GM12878 (cell line): ENCODE measurements at regions not wholly inside any gene's neighbourhood (a gene's known extent, or its start where the extent isn't known, plus 50 kb on each side); places are given as distances from the start of the nearest gene placed in this dataset.
"Not testable (repeated sequence)": the region's sequence is repeated elsewhere in the genome, so short reads cannot be mapped to it uniquely, and the experiment has no call there.

ENCODE experiments used
- ATAC-seq: fragments of 200-7000 bp; cut with Tn5 transposase; 3 replicates; pipeline ENCODE4 v1.9.1; 2020; ENCODE audit warnings: mild to moderate bottlenecking, moderate library complexity
- BruUV-seq: library from RNA; stranded (reverse); fragments of 400-500 nt; replicated peaks from 2 replicates; lab custom pipeline; 2021; lab: Mats Ljungman, UMichigan
- CTCF ChIA-PET: fragments of 300-600 bp; sonication (Branson Sonifier 250); formaldehyde crosslinking; extraction: SDS; loops from one replicate; lab custom pipeline; 2021; ENCODE audit warnings: inconsistent platforms; lab: Yijun Ruan, JAX
- POLR2A ChIA-PET: fragments of 350-600 bp; formaldehyde crosslinking; extraction: SDS; loops from one replicate; lab custom pipeline; 2021; ENCODE audit warnings: inconsistent platforms; lab: Charles Lee
- RAD21 ChIA-PET: fragments of 300-600 bp; sonication (Branson Sonifier 250); formaldehyde crosslinking; loops from one replicate; lab custom pipeline; 2023; ENCODE audit warnings: antibody characterized with exemption; ENCODE audit not compliant: unreplicated experiment; lab: Charles Lee
- SMC1A ChIA-PET: fragments of 300-600 bp; sonication (Branson Sonifier 250); formaldehyde crosslinking; loops from one replicate; lab custom pipeline; 2023; ENCODE audit not compliant: unreplicated experiment, uncharacterized antibody; lab: Charles Lee
- DNase-seq: peaks from one replicate; pipeline ENCODE4 v3.0.0-alpha.2; 2011; ENCODE audit warnings: low read depth, low spot score
- FAIRE-seq: peaks from 3 replicates; lab custom pipeline; 2011; peaks lifted over from hg19 to GRCh38; lab: Jason Lieb, UNC
- H2AFZ ChIP-seq: 2 replicates; pipeline ENCODE4 v1.6.0; 2011; ENCODE audit warnings: low read depth, low read length, control low read depth; ENCODE audit not compliant: control insufficient read depth
- H3K27ac ChIP-seq: 2 replicates; pipeline ENCODE4 v1.5.1; 2011; ENCODE audit warnings: control low read depth; ENCODE audit not compliant: control insufficient read depth, insufficient read depth
- H3K27me3 ChIP-seq, 2 experiments: replicated peaks in 1 of 2; 2 replicates each; pipeline versions ENCODE4 v1.6.0 to v1.6.1; 2011; ENCODE audit warnings: low read length in 1 of 2; ENCODE audit not compliant: control insufficient read depth in 2 of 2, insufficient read depth in 2 of 2
- H3K36me3 ChIP-seq, 2 experiments: 2 replicates each; pipeline ENCODE4 v1.5.1; 2011; ENCODE audit warnings: low read length in 1 of 2; ENCODE audit not compliant: control insufficient read depth in 2 of 2, insufficient read depth in 2 of 2
- H3K4me1 ChIP-seq: 2 replicates; pipeline ENCODE4 v1.6.1; 2011; ENCODE audit warnings: mild to moderate bottlenecking, low read length, moderate library complexity, mixed read lengths; ENCODE audit not compliant: control insufficient read depth, insufficient read depth
- H3K4me2 ChIP-seq: 2 replicates; pipeline ENCODE4 v1.6.0; 2011; ENCODE audit warnings: control low read depth; ENCODE audit not compliant: control insufficient read depth, insufficient read depth
- H3K4me3 ChIP-seq: fragments of 200-600 bp; sonication (generic); 2 replicates; pipeline ENCODE4 v1.5.1; 2016
- H3K79me2 ChIP-seq: 2 replicates; pipeline ENCODE4 v1.6.0; 2011; ENCODE audit warnings: low read length; ENCODE audit not compliant: control insufficient read depth, insufficient read depth
- H3K9ac ChIP-seq: 2 replicates; pipeline ENCODE4 v1.8.0; 2011; ENCODE audit warnings: low read length, control low read depth, mixed read lengths; ENCODE audit not compliant: control insufficient read depth, insufficient read depth
- H3K9me3 ChIP-seq: replicated peaks from 3 replicates; pipeline ENCODE4 v1.5.1; 2011; ENCODE audit warnings: mild to moderate bottlenecking, low read length; ENCODE audit not compliant: control insufficient read depth, insufficient read depth
- H4K20me1 ChIP-seq: 2 replicates; pipeline ENCODE4 v1.6.0; 2011; ENCODE audit not compliant: control insufficient read depth, insufficient read depth
- ETV6 ChIP-seq, 2 experiments: fragments of 450-650 bp in 1 of 2; IDR thresholded peaks in 1 of 2; conservative IDR thresholded peaks in 1 of 2; 2 replicates each; pipeline ENCODE4 v1.6.1; 2014; ENCODE audit warnings: antibody characterized with exemption in 1 of 2, borderline replicate concordance in 1 of 2, low read depth in 1 of 2, mild to moderate bottlenecking in 1 of 2, moderate library complexity in 1 of 2
- FOXM1 ChIP-seq: IDR thresholded peaks from 2 replicates; pipeline ENCODE4 v1.6.1; 2012; ENCODE audit warnings: low read depth, mild to moderate bottlenecking, inconsistent platforms, low read length, moderate library complexity
- IRF3 ChIP-seq: fragments of 450-650 bp; IDR thresholded peaks from 2 replicates; pipeline ENCODE4 v1.6.1; 2014; ENCODE audit warnings: mild to moderate bottlenecking
- KAT2A ChIP-seq: conservative IDR thresholded peaks from 2 replicates; pipeline ENCODE4 v1.6.1; 2011; ENCODE audit warnings: low read depth, low read length; ENCODE audit not compliant: control insufficient read depth
- MAX ChIP-seq: IDR thresholded peaks from 2 replicates; pipeline ENCODE4 v1.6.1; 2012; ENCODE audit warnings: low read depth, low read length, improper control_type of control experiment
- ZBTB4 ChIP-seq: fragments of 450-650 bp; formaldehyde crosslinking; IDR thresholded peaks from 2 replicates; pipeline ENCODE4 v1.4.0; 2022; ENCODE audit warnings: mild to moderate bottlenecking, moderate library complexity
- ZNF217 ChIP-seq: fragments of 450-650 bp; IDR thresholded peaks from 2 replicates; pipeline ENCODE4 v1.6.1; 2017; ENCODE audit warnings: antibody characterized with exemption, mild to moderate bottlenecking
- ZNF274 ChIP-seq: IDR thresholded peaks from one replicate; pipeline ENCODE4 v1.8.0; 2011; ENCODE audit not compliant: insufficient read length, insufficient read depth
- WGBS: methylation state at CpG from one replicate; pipeline ENCODE4 v1.1.6; 2016; ENCODE audit warnings: low lambda C conversion rate; ENCODE audit not compliant: insufficient replicate concordance, insufficient coverage; ENCODE audit errors: missing lambda C conversion rate; 5-methylcytosine and 5-hydroxymethylcytosine counted together
- in situ Hi-C: fragments of 300-500 bp; cut with MboI; formaldehyde crosslinking; loops from 9 replicates; pipeline ENCODE4 v1.14.3; 2018; ENCODE audit warnings: mixed read lengths
- intact Hi-C: fragments of 100-400 bp; cut with micrococcal nuclease; formaldehyde crosslinking; loops from one replicate; pipeline ENCODE4 v1.14.2; 2022; ENCODE audit not compliant: unreplicated experiment

- POLR2A ChIA-PET, result no interaction called here
- FAIRE-seq, result no peak
- 33% methylated on average over 1 of the region's 1 CpG for WGBS
These were observed 125.9 kb downstream of the SUCLA2 start for GRCh38 chr13:47875201-47875600.

GRCh38 chr13:47873987-47874386, 127.1 kb downstream of the SUCLA2 start:
- H3K79me2 ChIP-seq, in situ Hi-C loops, H4K20me1 ChIP-seq, H3K4me3 ChIP-seq, H2AFZ ChIP-seq, H3K36me3 ChIP-seq, FAIRE-seq, H3K9ac ChIP-seq, BruUV-seq, H3K4me2 ChIP-seq, H3K9me3 ChIP-seq, POLR2A ChIA-PET, ATAC-seq, RAD21 ChIA-PET, H3K27me3 ChIP-seq, SMC1A ChIA-PET, H3K27ac ChIP-seq, DNase-seq, intact Hi-C loops, H3K4me1 ChIP-seq, CTCF ChIA-PET: not testable (repeated sequence)

More at GRCh38 chr13:47875201-47875600, 125.9 kb downstream of the SUCLA2 start:
- in situ Hi-C loops, result no loop called here
- no peak overlapping the region for H2AFZ ChIP-seq
- H3K9me3 ChIP-seq, result no peaks in the 10 kb centered on the region; the same call in 2 of the 3 replicates
- H3K9ac ChIP-seq, result no peak overlapping the region
- H3K27me3 ChIP-seq, result no peaks in the 10 kb centered on the region; a peak in 1 of 4 replicates
- intact Hi-C loops, result no loop called here
- H3K79me2 ChIP-seq, result no peaks in the 10 kb centered on the region
- H3K4me3 ChIP-seq, result no peak overlapping the region
- RAD21 ChIA-PET, result no interaction called here
- TF ChIP-seq ETV6 (conservative IDR thresholded peaks at IDR 0.05 in 1 of 2, IDR thresholded peaks at IDR 0.05 in 1 of 2; ENCODE audit: borderline replicate concordance in 1 of 2, low read depth in 1 of 2), result no peak
- TF ChIP-seq KAT2A, result no peak
- TF ChIP-seq IRF3, result no peak
- TF ChIP-seq ZBTB4 (CRISPR knock-in tag), result no peak
- no peak for TF ChIP-seq ZNF217
- TF ChIP-seq FOXM1, result no peak
- TF ChIP-seq MAX, result no peak
- no peak for TF ChIP-seq ZNF274
- H3K4me2 ChIP-seq, result no peak overlapping the region
- DNase-seq (no peak), ATAC-seq (0 out of 3 replicates have a peak, but pooled peaks have one; percentile 33)
- SMC1A ChIA-PET, result no interaction called here
- H3K4me1 ChIP-seq, result no peaks in the 10 kb centered on the region
- H3K36me3 ChIP-seq, result no peaks in the 10 kb centered on the region
- H4K20me1 ChIP-seq, result no peaks in the 10 kb centered on the region
- CTCF ChIA-PET, result no interaction called here
- BruUV-seq, result no TSS peak
- H3K27ac ChIP-seq, result no peak overlapping the region
